Left ventricle myocardium inferior (tissue), 1 donor: ENCODE measurements at regions not wholly inside any gene's neighbourhood (a gene's known extent, or its start where the extent isn't known, plus 50 kb on each side); places are given as distances from the start of the nearest gene placed in this dataset.

Source experiments
- DNase-seq: peaks from one replicate; pipeline ENCODE4 v3.0.0-alpha.2; 2020
- H3K27ac ChIP-seq: fragments of 200-600 bp; replicated peaks from 2 replicates; pipeline ENCODE4 v1.8.0; 2021
- H3K27me3 ChIP-seq: fragments of 200-600 bp; 2 replicates; pipeline ENCODE4 v1.8.0; 2021; ENCODE audit warnings: low read depth
- H3K36me3 ChIP-seq: fragments of 200-600 bp; 2 replicates; pipeline ENCODE4 v1.8.0; 2021
- H3K4me1 ChIP-seq: fragments of 200-600 bp; 2 replicates; pipeline ENCODE4 v1.8.0; 2021
- H3K4me3 ChIP-seq: fragments of 200-600 bp; 2 replicates; pipeline ENCODE4 v1.8.0; 2021; ENCODE audit warnings: mild to moderate bottlenecking, moderate library complexity
- H3K9me3 ChIP-seq: fragments of 200-600 bp; replicated peaks from 2 replicates; pipeline ENCODE4 v1.8.0; 2021
- intact Hi-C: fragments of 100-400 bp; cut with micrococcal nuclease; formaldehyde crosslinking; loops from one replicate; pipeline ENCODE4 v1.11.0; 2022
- TF ChIP-seq, protein P1 (sequence below): fragments of 200-600 bp; IDR thresholded peaks from 2 replicates; pipeline ENCODE4 v1.8.0; 2021; ENCODE audit warnings: antibody characterized with exemption, mild to moderate bottlenecking, borderline replicate concordance
- donor health status: DM: no; HTN: yes; CAD: no; lungs with severe emphysema.

DNA sequence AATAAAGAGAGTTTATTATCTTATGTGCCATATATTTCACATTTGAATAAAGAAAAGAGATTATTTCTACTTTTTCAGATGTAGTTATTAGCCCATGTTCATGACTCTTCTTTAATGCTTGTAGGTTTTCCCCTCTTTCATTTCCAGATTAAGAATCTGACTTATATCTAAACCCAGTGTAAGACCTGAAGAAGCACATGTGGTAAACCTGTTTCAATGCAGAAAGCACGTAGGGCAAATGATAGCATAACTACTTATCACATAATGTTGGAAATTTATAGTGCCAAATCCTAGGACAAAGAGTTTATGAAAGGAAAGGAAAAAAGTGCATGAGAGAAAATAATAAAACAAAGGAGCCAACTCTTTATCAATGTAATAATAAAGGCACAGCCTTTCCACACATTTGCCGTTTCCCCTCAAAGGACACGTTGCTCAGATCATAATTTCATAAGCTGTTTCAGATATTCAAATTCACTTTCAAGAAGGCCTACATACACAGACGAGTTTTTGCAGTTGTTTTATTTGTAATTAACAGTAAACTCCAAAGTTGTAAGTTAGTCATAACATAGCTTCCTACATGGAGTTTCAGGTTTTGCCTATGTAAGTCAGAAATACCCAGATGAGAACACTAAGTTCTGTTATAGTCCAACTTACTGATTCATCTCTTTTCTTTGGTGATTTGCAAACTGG lies 88.8 kb upstream of the MDFIC start:
- no peaks in the 10 kb centered on the region for H3K27me3 ChIP-seq
- no peak overlapping the region for H3K4me3 ChIP-seq
- no peak overlapping the region for H3K27ac ChIP-seq
- H3K4me1 ChIP-seq = no peaks in the 10 kb centered on the region
- DNase-seq = no peak
- intact Hi-C loops = no loop called here
- TF ChIP-seq, protein P1, sequence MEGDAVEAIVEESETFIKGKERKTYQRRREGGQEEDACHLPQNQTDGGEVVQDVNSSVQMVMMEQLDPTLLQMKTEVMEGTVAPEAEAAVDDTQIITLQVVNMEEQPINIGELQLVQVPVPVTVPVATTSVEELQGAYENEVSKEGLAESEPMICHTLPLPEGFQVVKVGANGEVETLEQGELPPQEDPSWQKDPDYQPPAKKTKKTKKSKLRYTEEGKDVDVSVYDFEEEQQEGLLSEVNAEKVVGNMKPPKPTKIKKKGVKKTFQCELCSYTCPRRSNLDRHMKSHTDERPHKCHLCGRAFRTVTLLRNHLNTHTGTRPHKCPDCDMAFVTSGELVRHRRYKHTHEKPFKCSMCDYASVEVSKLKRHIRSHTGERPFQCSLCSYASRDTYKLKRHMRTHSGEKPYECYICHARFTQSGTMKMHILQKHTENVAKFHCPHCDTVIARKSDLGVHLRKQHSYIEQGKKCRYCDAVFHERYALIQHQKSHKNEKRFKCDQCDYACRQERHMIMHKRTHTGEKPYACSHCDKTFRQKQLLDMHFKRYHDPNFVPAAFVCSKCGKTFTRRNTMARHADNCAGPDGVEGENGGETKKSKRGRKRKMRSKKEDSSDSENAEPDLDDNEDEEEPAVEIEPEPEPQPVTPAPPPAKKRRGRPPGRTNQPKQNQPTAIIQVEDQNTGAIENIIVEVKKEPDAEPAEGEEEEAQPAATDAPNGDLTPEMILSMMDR = no peak
- H3K36me3 ChIP-seq = no peaks in the 10 kb centered on the region
- peaks cover 5% of the 10 kb centered on the region for H3K9me3 ChIP-seq

DNA sequence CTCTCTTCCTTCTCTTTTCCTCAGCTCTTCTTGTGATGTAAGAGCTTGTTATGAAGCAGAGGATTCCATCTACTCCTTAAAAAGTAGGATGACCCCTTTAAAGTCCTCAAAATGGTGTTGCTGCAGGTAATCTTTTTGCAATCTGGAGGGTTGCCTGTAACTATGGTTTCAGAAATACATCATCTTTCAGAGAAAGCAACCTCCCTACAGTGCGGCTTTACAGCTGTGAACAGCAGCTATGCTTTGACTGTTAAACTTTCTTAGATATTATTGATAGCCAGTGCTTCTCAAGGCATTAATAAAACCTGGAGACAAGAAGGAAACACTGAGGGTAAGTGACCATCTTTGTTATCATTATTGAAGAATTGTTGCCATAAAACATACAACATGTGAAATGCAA lies 86.6 kb upstream of the MDFIC start:
- TF ChIP-seq, protein P1 = no peak
- Histone ChIP-seq H3K36me3 (no peaks in the 10 kb centered on the region), H3K4me3 (no peak overlapping the region), H3K4me1 (no peaks in the 10 kb centered on the region), H3K27me3 (no peaks in the 10 kb centered on the region), H3K9me3 (no peaks in the 10 kb centered on the region), H3K27ac (no peak overlapping the region)
- no peak for DNase-seq
- intact Hi-C loops = no loop called here

DNA sequence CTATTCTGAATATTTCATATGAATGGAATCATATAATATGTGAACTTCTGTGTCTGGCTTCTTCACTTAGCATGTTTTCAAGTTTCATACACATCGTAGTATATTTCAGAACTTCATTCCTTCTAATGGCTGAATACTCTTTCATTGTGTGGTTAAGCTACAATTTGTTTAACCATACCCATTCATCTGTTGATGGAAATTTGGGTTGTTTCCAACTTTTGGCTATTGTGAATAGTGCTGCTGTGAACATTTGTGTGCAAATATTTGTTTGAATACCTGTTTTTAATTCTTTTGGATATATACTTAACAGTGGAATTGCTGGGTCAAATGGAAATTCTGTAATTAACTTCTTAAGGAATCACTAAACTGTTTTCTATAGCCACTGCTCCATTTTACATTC lies 86.0 kb upstream of the MDFIC start:
- H3K27me3 ChIP-seq = no peaks in the 10 kb centered on the region
- DNase-seq = no peak
- no peak overlapping the region for H3K4me3 ChIP-seq
- no peak overlapping the region for H3K27ac ChIP-seq
- intact Hi-C loops = no loop called here
- no peaks in the 10 kb centered on the region for H3K9me3 ChIP-seq
- H3K4me1 ChIP-seq = no peaks in the 10 kb centered on the region
- TF ChIP-seq, protein P1 = no peak
- no peaks in the 10 kb centered on the region for H3K36me3 ChIP-seq

DNA sequence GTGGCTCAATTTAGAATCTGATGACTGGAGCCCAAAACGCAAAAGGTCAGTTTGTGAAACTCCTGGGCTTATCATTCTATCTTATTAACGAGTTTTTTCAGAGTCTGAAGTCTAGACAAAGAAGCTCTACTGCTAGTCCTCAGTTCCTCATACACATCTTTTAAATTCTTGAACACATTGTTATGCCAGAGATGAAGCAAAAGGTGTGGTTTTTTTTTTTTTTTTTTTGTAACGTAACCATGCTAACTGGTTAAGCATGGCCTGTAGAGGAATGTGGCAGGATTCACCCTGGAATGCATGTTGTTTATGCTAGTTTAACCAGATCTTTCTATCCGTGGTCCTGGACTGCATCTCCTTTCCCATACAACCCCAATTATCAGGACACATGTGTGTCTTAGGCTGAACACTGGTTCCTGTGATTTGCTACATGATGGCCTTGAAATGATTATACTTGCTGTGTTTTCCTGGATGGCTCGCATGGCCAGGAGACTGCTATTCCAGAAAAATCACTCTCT lies 79.3 kb upstream of the MDFIC start:
- Histone ChIP-seq H3K27me3 (no peaks in the 10 kb centered on the region), H3K4me1 (no peaks in the 10 kb centered on the region), H3K27ac (no peak overlapping the region), H3K9me3 (no peaks in the 10 kb centered on the region), H3K36me3 (no peaks in the 10 kb centered on the region), H3K4me3 (no peak overlapping the region)
- intact Hi-C loops = no loop called here
- TF ChIP-seq, protein P1 = no peak
- no peak for DNase-seq

DNA sequence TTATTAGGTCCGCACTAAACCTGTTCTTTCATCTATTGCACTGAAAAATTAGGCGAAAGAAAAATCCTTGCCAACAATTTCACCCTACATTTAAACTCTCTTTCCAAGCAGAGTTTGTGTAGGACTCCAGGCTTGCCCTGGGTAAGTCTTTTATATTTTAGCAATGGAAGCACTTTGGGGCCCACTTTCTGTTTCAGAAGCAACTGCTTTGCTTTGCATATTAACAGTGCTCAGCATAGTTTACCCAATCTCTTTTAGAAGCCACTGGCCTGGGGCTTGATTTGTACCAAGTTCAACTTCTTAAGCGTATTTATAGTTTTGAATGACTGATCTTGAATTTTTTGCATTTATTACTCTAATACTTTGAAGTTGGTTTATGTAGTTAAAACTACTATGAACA lies 78.8 kb upstream of the MDFIC start:
- Histone ChIP-seq H3K27me3 (no peaks in the 10 kb centered on the region), H3K9me3 (no peaks in the 10 kb centered on the region), H3K4me1 (no peaks in the 10 kb centered on the region), H3K4me3 (no peak overlapping the region), H3K27ac (no peak overlapping the region), H3K36me3 (no peaks in the 10 kb centered on the region)
- no peak for DNase-seq
- TF ChIP-seq, protein P1 = no peak
- intact Hi-C loops = no loop called here
